Neural cell (in vitro differentiated cells): ENCODE measurements at regions not wholly inside any gene's neighbourhood (a gene's known extent, or its start where the extent isn't known, plus 50 kb on each side); places are given as distances from the start of the nearest gene placed in this dataset.

Experiments
- H2AFZ ChIP-seq: fragments of 200-600, 300-800 bp; sonication (generic), shearing (Covaris generic); 2 replicates; pipeline ENCODE4 v1.6.0; 2014; ENCODE audit warnings: low read depth, mild to moderate bottlenecking, antibody characterized with exemption, low read length, moderate library complexity
- H3F3A ChIP-seq: fragments of 200-600 bp; shearing (Covaris generic); 2 replicates; pipeline ENCODE4 v1.6.1; 2016; ENCODE audit warnings: mild to moderate bottlenecking, moderate library complexity, mixed read lengths, antibody characterized with exemption, low read length; ENCODE audit not compliant: insufficient read depth, poor library complexity, severe bottlenecking
- H3K27ac ChIP-seq: fragments of 200-600, 300-800 bp; sonication (generic), shearing (Covaris generic); 2 replicates; pipeline ENCODE4 v1.5.1; 2014; ENCODE audit warnings: mild to moderate bottlenecking, low read length, moderate library complexity
- H3K27me3 ChIP-seq: fragments of 300-800, 200-600 bp; sonication (generic), shearing (Covaris generic); 2 replicates; pipeline ENCODE4 v1.6.0; 2014; ENCODE audit warnings: mild to moderate bottlenecking, low read depth, low read length, moderate library complexity; ENCODE audit not compliant: insufficient read depth
- H3K36me3 ChIP-seq: fragments of 300-800, 200-600 bp; sonication (generic), shearing (Covaris generic); 2 replicates; pipeline ENCODE4 v1.5.1; 2014; ENCODE audit warnings: mild to moderate bottlenecking, antibody characterized with exemption, low read length, moderate library complexity; ENCODE audit not compliant: insufficient read depth
- H3K4me2 ChIP-seq: fragments of 300-800, 200-600 bp; sonication (generic), shearing (Covaris generic); 2 replicates; pipeline ENCODE4 v1.6.0; 2014; ENCODE audit warnings: mild to moderate bottlenecking, low read length
- H3K4me3 ChIP-seq: fragments of 300-800, 200-600 bp; sonication (generic), shearing (Covaris generic); 2 replicates; pipeline ENCODE4 v1.5.1; 2014; ENCODE audit warnings: mild to moderate bottlenecking, low read length, moderate library complexity
- H3K79me2 ChIP-seq: fragments of 200-600 bp; shearing (Covaris generic); replicated peaks from 2 replicates; pipeline ENCODE4 v1.6.0; 2014; ENCODE audit warnings: mild to moderate bottlenecking, low read length, moderate library complexity; ENCODE audit not compliant: insufficient read depth
- H3K9ac ChIP-seq: fragments of 300-800, 200-600 bp; sonication (generic), shearing (Covaris generic); 2 replicates; pipeline ENCODE4 v1.6.1; 2016; ENCODE audit warnings: mild to moderate bottlenecking, low read length, mixed read lengths
- H3K9me2 ChIP-seq: fragments of 200-600 bp; shearing (Covaris generic); 2 replicates; pipeline ENCODE4 v1.6.1; 2016; ENCODE audit warnings: mild to moderate bottlenecking, low read length, mixed read lengths; ENCODE audit not compliant: insufficient read depth
- H3K9me3 ChIP-seq: fragments of 200-600, 300-800 bp; sonication (generic), shearing (Covaris generic); 2 replicates; pipeline ENCODE4 v1.6.1; 2016; ENCODE audit warnings: mild to moderate bottlenecking, mixed run types, low read length, moderate library complexity, mixed read lengths
- H4K20me1 ChIP-seq: fragments of 200-600 bp; shearing (Covaris generic); 2 replicates; pipeline ENCODE4 v1.6.1; 2016; ENCODE audit warnings: mild to moderate bottlenecking, mixed run types; ENCODE audit not compliant: insufficient read depth
- EP300 ChIP-seq: fragments of 450-650 bp; conservative IDR thresholded peaks from 2 replicates; pipeline ENCODE4 v1.6.1; 2014; ENCODE audit warnings: antibody characterized with exemption, mild to moderate bottlenecking, moderate library complexity; ENCODE audit not compliant: poor library complexity, severe bottlenecking
- EZH2 ChIP-seq: fragments of 200-600, 300-800 bp; shearing (Covaris generic), sonication (generic); IDR thresholded peaks from 2 replicates; pipeline ENCODE4 v1.6.1; 2014; ENCODE audit warnings: antibody characterized with exemption, low read length, borderline replicate concordance, mild to moderate bottlenecking; ENCODE audit not compliant: insufficient read depth, poor library complexity, severe bottlenecking
- MXI1 ChIP-seq: fragments of 450-650 bp; conservative IDR thresholded peaks from 2 replicates; pipeline ENCODE4 v1.6.1; 2014; ENCODE audit warnings: antibody characterized with exemption, mild to moderate bottlenecking; ENCODE audit not compliant: poor library complexity, severe bottlenecking
- POLR2AphosphoS5 ChIP-seq: IDR thresholded peaks from 2 replicates; pipeline ENCODE4 v1.6.1; 2012
- RAD21 ChIP-seq: fragments of 450-650 bp; conservative IDR thresholded peaks from 2 replicates; pipeline ENCODE4 v1.6.1; 2014; ENCODE audit warnings: antibody characterized with exemption, mild to moderate bottlenecking, moderate library complexity
- SMC3 ChIP-seq: fragments of 450-650 bp; conservative IDR thresholded peaks from 2 replicates; pipeline ENCODE4 v1.6.1; 2014; ENCODE audit warnings: antibody characterized with exemption, mild to moderate bottlenecking, moderate library complexity; ENCODE audit not compliant: poor library complexity
- TAF1 ChIP-seq: IDR thresholded peaks from 2 replicates; pipeline ENCODE4 v1.6.1; 2012; ENCODE audit warnings: low read depth
- TF ChIP-seq, protein P1 (sequence below): fragments of 450-650 bp; IDR thresholded peaks from 2 replicates; pipeline ENCODE4 v1.5.1; 2014; ENCODE audit warnings: antibody characterized with exemption, mild to moderate bottlenecking, moderate library complexity; ENCODE audit not compliant: poor library complexity, severe bottlenecking
- TF ChIP-seq, protein P2 (sequence below): IDR thresholded peaks from 2 replicates; pipeline ENCODE4 v1.6.1; 2012; ENCODE audit warnings: borderline replicate concordance

DNA sequence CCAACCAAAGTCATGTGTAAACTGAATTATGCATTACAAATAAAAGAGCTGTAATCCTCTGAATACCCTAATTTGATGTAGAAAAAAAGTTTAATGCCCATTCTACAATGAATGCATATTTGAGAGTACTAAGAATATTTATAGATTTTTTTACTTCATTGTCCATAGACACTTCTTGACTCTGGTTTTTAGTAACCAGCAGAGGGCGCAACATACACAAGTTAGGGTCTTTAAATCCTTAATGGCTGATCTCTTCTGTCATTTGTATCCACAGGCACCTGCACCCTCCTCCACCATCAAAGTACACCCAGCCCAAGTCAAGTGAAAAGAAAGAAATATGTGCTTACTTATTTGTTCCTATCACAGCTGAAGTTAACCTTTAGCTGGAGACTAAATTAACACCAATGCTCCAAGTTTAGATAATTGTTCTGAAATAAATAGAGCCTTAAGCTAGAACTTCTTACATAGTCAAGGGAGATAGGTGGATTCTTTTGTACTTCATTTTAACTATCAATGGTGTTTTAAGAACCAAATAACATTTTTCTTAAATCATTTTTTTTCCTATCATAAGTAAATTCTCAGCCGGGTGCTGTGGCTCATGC is 524.2 kb upstream of the DAB2 start:
- no peak overlapping the region for H3K4me2 ChIP-seq
- TF ChIP-seq POLR2AphosphoS5 (no peak), EZH2 (no peak), EP300 (no peak), SMC3 (peak; percentile 83), TAF1 (no peak), RAD21 (peak; percentile 78)
- TF ChIP-seq, protein P1, sequence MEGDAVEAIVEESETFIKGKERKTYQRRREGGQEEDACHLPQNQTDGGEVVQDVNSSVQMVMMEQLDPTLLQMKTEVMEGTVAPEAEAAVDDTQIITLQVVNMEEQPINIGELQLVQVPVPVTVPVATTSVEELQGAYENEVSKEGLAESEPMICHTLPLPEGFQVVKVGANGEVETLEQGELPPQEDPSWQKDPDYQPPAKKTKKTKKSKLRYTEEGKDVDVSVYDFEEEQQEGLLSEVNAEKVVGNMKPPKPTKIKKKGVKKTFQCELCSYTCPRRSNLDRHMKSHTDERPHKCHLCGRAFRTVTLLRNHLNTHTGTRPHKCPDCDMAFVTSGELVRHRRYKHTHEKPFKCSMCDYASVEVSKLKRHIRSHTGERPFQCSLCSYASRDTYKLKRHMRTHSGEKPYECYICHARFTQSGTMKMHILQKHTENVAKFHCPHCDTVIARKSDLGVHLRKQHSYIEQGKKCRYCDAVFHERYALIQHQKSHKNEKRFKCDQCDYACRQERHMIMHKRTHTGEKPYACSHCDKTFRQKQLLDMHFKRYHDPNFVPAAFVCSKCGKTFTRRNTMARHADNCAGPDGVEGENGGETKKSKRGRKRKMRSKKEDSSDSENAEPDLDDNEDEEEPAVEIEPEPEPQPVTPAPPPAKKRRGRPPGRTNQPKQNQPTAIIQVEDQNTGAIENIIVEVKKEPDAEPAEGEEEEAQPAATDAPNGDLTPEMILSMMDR, result peak; percentile 77
- H3F3A ChIP-seq, result no peaks in the 10 kb centered on the region

DNA sequence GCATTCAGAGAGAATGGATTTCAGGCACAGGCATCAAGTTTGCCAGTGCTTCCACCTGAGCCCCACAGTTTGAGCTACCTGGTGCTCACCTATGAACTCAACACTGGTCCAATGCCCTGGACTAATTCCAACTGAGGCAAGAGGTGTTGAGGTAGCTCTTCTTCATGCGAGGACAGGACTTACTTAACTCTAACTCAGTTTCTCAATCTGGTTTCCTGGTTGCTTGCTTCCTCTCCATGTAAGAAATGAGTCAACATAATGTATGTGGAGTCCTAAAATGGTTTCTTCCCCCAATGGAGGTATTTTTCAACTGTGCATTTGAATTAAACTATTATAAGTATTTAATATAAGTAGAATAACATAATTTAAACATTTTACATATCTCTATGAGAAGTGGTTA is 523.6 kb upstream of the DAB2 start:
- no peaks in the 10 kb centered on the region for H4K20me1 ChIP-seq
- H3K4me3 ChIP-seq, result no peak overlapping the region
- no peak overlapping the region for H2AFZ ChIP-seq
- H3F3A ChIP-seq, result no peaks in the 10 kb centered on the region
- no peak overlapping the region for H3K27ac ChIP-seq
- no peaks in the 10 kb centered on the region for H3K36me3 ChIP-seq
- H3K9me2 ChIP-seq, result no peaks in the 10 kb centered on the region
- no peak overlapping the region for H3K4me2 ChIP-seq
- no peaks in the 10 kb centered on the region for H3K79me2 ChIP-seq
- no peaks in the 10 kb centered on the region for H3K27me3 ChIP-seq
- TF ChIP-seq, protein P1, result no peak
- TF ChIP-seq TAF1 (no peak), EZH2 (no peak), SMC3 (no peak), EP300 (no peak), POLR2AphosphoS5 (no peak), MXI1 (no peak), RAD21 (no peak)
- TF ChIP-seq, protein P2, sequence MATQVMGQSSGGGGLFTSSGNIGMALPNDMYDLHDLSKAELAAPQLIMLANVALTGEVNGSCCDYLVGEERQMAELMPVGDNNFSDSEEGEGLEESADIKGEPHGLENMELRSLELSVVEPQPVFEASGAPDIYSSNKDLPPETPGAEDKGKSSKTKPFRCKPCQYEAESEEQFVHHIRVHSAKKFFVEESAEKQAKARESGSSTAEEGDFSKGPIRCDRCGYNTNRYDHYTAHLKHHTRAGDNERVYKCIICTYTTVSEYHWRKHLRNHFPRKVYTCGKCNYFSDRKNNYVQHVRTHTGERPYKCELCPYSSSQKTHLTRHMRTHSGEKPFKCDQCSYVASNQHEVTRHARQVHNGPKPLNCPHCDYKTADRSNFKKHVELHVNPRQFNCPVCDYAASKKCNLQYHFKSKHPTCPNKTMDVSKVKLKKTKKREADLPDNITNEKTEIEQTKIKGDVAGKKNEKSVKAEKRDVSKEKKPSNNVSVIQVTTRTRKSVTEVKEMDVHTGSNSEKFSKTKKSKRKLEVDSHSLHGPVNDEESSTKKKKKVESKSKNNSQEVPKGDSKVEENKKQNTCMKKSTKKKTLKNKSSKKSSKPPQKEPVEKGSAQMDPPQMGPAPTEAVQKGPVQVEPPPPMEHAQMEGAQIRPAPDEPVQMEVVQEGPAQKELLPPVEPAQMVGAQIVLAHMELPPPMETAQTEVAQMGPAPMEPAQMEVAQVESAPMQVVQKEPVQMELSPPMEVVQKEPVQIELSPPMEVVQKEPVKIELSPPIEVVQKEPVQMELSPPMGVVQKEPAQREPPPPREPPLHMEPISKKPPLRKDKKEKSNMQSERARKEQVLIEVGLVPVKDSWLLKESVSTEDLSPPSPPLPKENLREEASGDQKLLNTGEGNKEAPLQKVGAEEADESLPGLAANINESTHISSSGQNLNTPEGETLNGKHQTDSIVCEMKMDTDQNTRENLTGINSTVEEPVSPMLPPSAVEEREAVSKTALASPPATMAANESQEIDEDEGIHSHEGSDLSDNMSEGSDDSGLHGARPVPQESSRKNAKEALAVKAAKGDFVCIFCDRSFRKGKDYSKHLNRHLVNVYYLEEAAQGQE, result no peak
- no peak overlapping the region for H3K9ac ChIP-seq
- no peaks in the 10 kb centered on the region for H3K9me3 ChIP-seq

More for the DNA sequence above, 524.2 kb upstream of the DAB2 start:
- Histone ChIP-seq H3K9me2 (no peaks in the 10 kb centered on the region), H3K79me2 (no peaks in the 10 kb centered on the region), H3K27me3 (no peaks in the 10 kb centered on the region), H3K27ac (no peak overlapping the region), H4K20me1 (no peaks in the 10 kb centered on the region), H3K9ac (no peak overlapping the region), H3K4me3 (no peak overlapping the region), H3K9me3 (no peaks in the 10 kb centered on the region), H2AFZ (no peak overlapping the region), H3K36me3 (no peaks in the 10 kb centered on the region)
